ENCODE measurements at regions not wholly inside any gene's neighbourhood (a gene's known extent, or its start where the extent isn't known, plus 50 kb on each side); places are given as distances from the start of the nearest gene placed in this dataset.
"Not testable (repeated sequence)": the region's sequence is repeated elsewhere in the genome, so short reads cannot be mapped to it uniquely, and the experiment has no call there.

GRCh38 chr15:34493001-34493400, 55.4 kb upstream of the GOLGA8A start:
- Histone ChIP-seq H3K27ac (no peak overlapping the region), H3K4me3 (no peak overlapping the region), H3K4me1 (replicated peaks in 1 of 2) (no peaks in the 10 kb centered on the region)
- no peak for ATAC-seq (replicated peaks in 6 of 8)
- in situ Hi-C loops (cut with MboI; ENCODE audit: low pct_unique_long_range_greater_than_20kb in 2 of 9, low sequenced_read_pairs in 9 of 9, unreplicated experiment in 9 of 9) = no loop called here
- 33 to 100% (median 93%) methylated on average over 1 of the region's 1 CpG; no CpG with 5 or more reads in 6 of the 10 experiments for WGBS, 10 experiments

GRCh38 chr15:34491488-34491887, 53.9 kb upstream of the GOLGA8A start:
- H3K27ac ChIP-seq; in situ Hi-C loops (cut with MboI; ENCODE audit: low pct_unique_long_range_greater_than_20kb in 2 of 9, low sequenced_read_pairs in 9 of 9, unreplicated experiment in 9 of 9); H3K4me1 ChIP-seq (replicated peaks in 1 of 2); H3K4me3 ChIP-seq; ATAC-seq (replicated peaks in 6 of 8): not testable (repeated sequence)
- WGBS, 10 experiments = 86 to 100% (median 100%) methylated on average over 1 of the region's 1 CpG; no CpG with 5 or more reads in 5 of the 10 experiments

- in situ Hi-C loops (cut with MboI; ENCODE audit: low pct_unique_long_range_greater_than_20kb in 2 of 9, low sequenced_read_pairs in 9 of 9, unreplicated experiment in 9 of 9) = no loop called here
- Histone ChIP-seq H3K4me3 (no peak overlapping the region), H3K27ac (no peak overlapping the region), H3K4me1 (replicated peaks in 1 of 2) (no peaks in the 10 kb centered on the region)
- peak in 1 of 8 experiments; percentile 53 for ATAC-seq (replicated peaks in 6 of 8)
- WGBS, 10 experiments = 0 to 40% (median 20%) methylated on average over 1 to 14 of the region's 38 CpGs; no CpG with 5 or more reads in 1 of the 10 experiments
Measured at GRCh38 chr15:34490417-34491193, 53.0 kb upstream of the GOLGA8A start.

GRCh38 chr15:34488973-34489959, 51.7 kb upstream of the GOLGA8A start:
- H3K4me1 ChIP-seq (replicated peaks in 1 of 2); H3K4me3 ChIP-seq; ATAC-seq (replicated peaks in 6 of 8); H3K27ac ChIP-seq; in situ Hi-C loops (cut with MboI; ENCODE audit: low pct_unique_long_range_greater_than_20kb in 2 of 9, low sequenced_read_pairs in 9 of 9, unreplicated experiment in 9 of 9): not testable (repeated sequence)
- WGBS, 10 experiments = 79 to 100% (median 97%) methylated on average over 1 to 9 of the region's 37 CpGs; no CpG with 5 or more reads in 1 of the 10 experiments
